ENCODE measurements at regions not wholly inside any gene's neighbourhood (a gene's known extent, or its start where the extent isn't known, plus 50 kb on each side); places are given as distances from the start of the nearest gene placed in this dataset.

- no peak for TF ChIP-seq CTCF (IDR thresholded peaks at IDR 0.05; ENCODE audit: low read length)
- no peak for TF ChIP-seq EZH2 (IDR thresholded peaks at IDR 0.05; ENCODE audit: borderline replicate concordance, low read length)
Observed at GRCh38 chr2:239669181-239669898, 268.5 kb upstream of the HDAC4 start.

Data from OCI-LY1 (cell line).